Fibroblast of lung (primary cell): ENCODE measurements at regions not wholly inside any gene's neighbourhood (a gene's known extent, or its start where the extent isn't known, plus 50 kb on each side); places are given as distances from the start of the nearest gene placed in this dataset.

Source experiments
- CTCF ChIP-seq, 2 donors: IDR thresholded peaks in 1 of 2; conservative IDR thresholded peaks in 1 of 2; 1 replicate in 1 of 2; 2 replicates in 1 of 2; pipeline ENCODE4 v1.5.1; 2011 to 2012; ENCODE audit warnings: low read length in 2 of 2, control low read depth in 1 of 2, inconsistent platforms in 1 of 2, low read depth in 1 of 2, mild to moderate bottlenecking in 1 of 2
- EZH2 ChIP-seq: IDR thresholded peaks from 2 replicates; pipeline ENCODE4 v1.5.1; 2012; ENCODE audit warnings: low read length, control low read depth, mild to moderate bottlenecking; ENCODE audit errors: missing control alignments

- TF ChIP-seq CTCF (conservative IDR thresholded peaks at IDR 0.05 in 1 of 2, IDR thresholded peaks at IDR 0.05 in 1 of 2; ENCODE audit: low read depth in 1 of 2, low read length in 2 of 2) (no peak), EZH2 (no peak)
These were observed 279.5 kb downstream of the LRFN2 start for GRCh38 chr6:40307712-40308111.
